ENCODE measurements at regions not wholly inside any gene's neighbourhood (a gene's known extent, or its start where the extent isn't known, plus 50 kb on each side); places are given as distances from the start of the nearest gene placed in this dataset.

DNA sequence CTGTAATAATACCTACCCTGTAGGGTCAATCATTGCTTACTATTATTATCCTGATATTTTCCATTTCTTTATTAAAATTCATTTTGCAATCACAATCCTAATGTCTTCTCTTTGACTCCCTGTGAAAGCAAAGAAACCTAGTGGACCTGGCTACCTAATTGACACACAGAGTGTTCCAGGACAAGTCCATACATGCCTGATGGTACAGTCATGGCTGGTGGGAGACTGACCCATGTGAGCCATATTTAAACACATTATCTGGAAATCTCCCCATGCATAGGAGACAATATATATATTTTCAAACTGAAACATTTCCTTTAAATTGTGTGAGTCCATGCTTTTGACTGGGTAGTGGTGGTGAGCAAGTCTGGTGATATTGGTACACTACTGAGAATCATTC, 230.6 kb upstream of the DACH1 start:
- no peak overlapping the region for H2BK5ac ChIP-seq (ENCODE audit: low read depth, low read length, poor library complexity)
- H3K23ac ChIP-seq (ENCODE audit: low read length) = no peak overlapping the region
- DNase-seq = no peak
- H3K14ac ChIP-seq (ENCODE audit: low read length) = no peak overlapping the region
- H3K4me3 ChIP-seq (ENCODE audit: low read depth, low read length) = no peak overlapping the region
- H3K27ac ChIP-seq (ENCODE audit: low read depth, low read length) = no peak overlapping the region
- no peak overlapping the region for H4K12ac ChIP-seq (ENCODE audit: low read depth, low read length)
- H3K18ac ChIP-seq (ENCODE audit: low read length) = no peak overlapping the region
- peaks cover 2% of the 10 kb centered on the region for H3K9me3 ChIP-seq (ENCODE audit: insufficient read depth, low read depth, low read length)
- no peak overlapping the region for H3K9ac ChIP-seq (ENCODE audit: low read length)
- no peaks in the 10 kb centered on the region for H3K36me3 ChIP-seq (ENCODE audit: control insufficient read depth in 1 of 2, insufficient read depth in 2 of 2, low read length in 2 of 2)
- H3K4ac ChIP-seq (ENCODE audit: low read depth, low read length) = no peak overlapping the region
- no peak overlapping the region for H4K91ac ChIP-seq (ENCODE audit: low read depth, low read length)
- no peak overlapping the region for H4K8ac ChIP-seq (ENCODE audit: low read depth, low read length)
- no peaks in the 10 kb centered on the region for H3K27me3 ChIP-seq (ENCODE audit: insufficient read depth, low read length)
- H3K79me2 ChIP-seq (ENCODE audit: control insufficient read depth, insufficient read depth, low read length, poor library complexity) = no peaks in the 10 kb centered on the region
- H2AFZ ChIP-seq (ENCODE audit: insufficient read depth, low read length, poor library complexity) = no peak overlapping the region
- H3K79me1 ChIP-seq (ENCODE audit: low read length) = peaks cover 3% of the 10 kb centered on the region
- H3K4me2 ChIP-seq (ENCODE audit: low read length) = no peak overlapping the region
- no peak overlapping the region for H2BK12ac ChIP-seq (ENCODE audit: low read length)
- H2AK5ac ChIP-seq (ENCODE audit: low read length) = no peak overlapping the region
- no peak overlapping the region for H2BK120ac ChIP-seq (ENCODE audit: insufficient read depth, low read length, poor library complexity)
- peaks cover 0 to 3% of the 10 kb centered on the region in 2 experiments for H3K4me1 ChIP-seq (ENCODE audit: control insufficient read depth in 1 of 2, insufficient read depth in 2 of 2, low read length in 2 of 2)

GRCh38 chr13:72093262-72093661, 226.3 kb upstream of the DACH1 start:
- Histone ChIP-seq H2AFZ (ENCODE audit: insufficient read depth, low read length, poor library complexity) (no peak overlapping the region), H4K12ac (ENCODE audit: low read depth, low read length) (no peak overlapping the region), H2BK5ac (ENCODE audit: low read depth, low read length, poor library complexity) (no peak overlapping the region), H4K91ac (ENCODE audit: low read depth, low read length) (no peak overlapping the region), H3K4me1 (ENCODE audit: control insufficient read depth in 1 of 2, insufficient read depth in 2 of 2, low read length in 2 of 2) (no peaks in the 10 kb centered on the region), H3K36me3 (ENCODE audit: control insufficient read depth in 1 of 2, insufficient read depth in 2 of 2, low read length in 2 of 2) (no peaks in the 10 kb centered on the region), H2BK120ac (ENCODE audit: insufficient read depth, low read length, poor library complexity) (no peak overlapping the region), H3K4ac (ENCODE audit: low read depth, low read length) (no peak overlapping the region), H3K79me1 (ENCODE audit: low read length) (no peaks in the 10 kb centered on the region), H3K27ac (ENCODE audit: low read depth, low read length) (no peak overlapping the region), H3K18ac (ENCODE audit: low read length) (no peak overlapping the region), H2BK12ac (ENCODE audit: low read length) (no peak overlapping the region), H3K27me3 (ENCODE audit: insufficient read depth, low read length) (no peaks in the 10 kb centered on the region), H3K4me3 (ENCODE audit: low read depth, low read length) (no peak overlapping the region), H3K23ac (ENCODE audit: low read length) (no peak overlapping the region), H3K79me2 (ENCODE audit: control insufficient read depth, insufficient read depth, low read length, poor library complexity) (no peaks in the 10 kb centered on the region), H4K8ac (ENCODE audit: low read depth, low read length) (no peak overlapping the region), H2AK5ac (ENCODE audit: low read length) (no peak overlapping the region), H3K9ac (ENCODE audit: low read length) (no peak overlapping the region), H3K4me2 (ENCODE audit: low read length) (no peak overlapping the region), H3K14ac (ENCODE audit: low read length) (no peak overlapping the region), H3K9me3 (ENCODE audit: insufficient read depth, low read depth, low read length) (no peaks in the 10 kb centered on the region)
- DNase-seq = no peak
- WGBS (ENCODE audit: extremely low coverage, insufficient coverage, insufficient read length) = no CpG with 5 or more reads among the region's 2 CpGs

GRCh38 chr13:72074663-72075062, 207.7 kb upstream of the DACH1 start:
- H3K9me3 ChIP-seq (ENCODE audit: insufficient read depth, low read depth, low read length) = no peaks in the 10 kb centered on the region
- no CpG with 5 or more reads among the region's 3 CpGs for WGBS (ENCODE audit: extremely low coverage, insufficient coverage, insufficient read length)
- no peaks in the 10 kb centered on the region for H3K36me3 ChIP-seq (ENCODE audit: control insufficient read depth in 1 of 2, insufficient read depth in 2 of 2, low read length in 2 of 2)
- H4K91ac ChIP-seq (ENCODE audit: low read depth, low read length) = no peak overlapping the region
- no peak overlapping the region for H4K8ac ChIP-seq (ENCODE audit: low read depth, low read length)
- H3K27me3 ChIP-seq (ENCODE audit: insufficient read depth, low read length) = no peaks in the 10 kb centered on the region
- no peak overlapping the region for H2AFZ ChIP-seq (ENCODE audit: insufficient read depth, low read length, poor library complexity)
- no peaks in the 10 kb centered on the region for H3K4me1 ChIP-seq (ENCODE audit: control insufficient read depth in 1 of 2, insufficient read depth in 2 of 2, low read length in 2 of 2)
- no peak overlapping the region for H3K4me3 ChIP-seq (ENCODE audit: low read depth, low read length)
- H2AK5ac ChIP-seq (ENCODE audit: low read length) = no peak overlapping the region
- H2BK120ac ChIP-seq (ENCODE audit: insufficient read depth, low read length, poor library complexity) = no peak overlapping the region
- no peaks in the 10 kb centered on the region for H3K79me2 ChIP-seq (ENCODE audit: control insufficient read depth, insufficient read depth, low read length, poor library complexity)
- no peak overlapping the region for H3K4me2 ChIP-seq (ENCODE audit: low read length)
- no peak overlapping the region for H4K12ac ChIP-seq (ENCODE audit: low read depth, low read length)
- H3K14ac ChIP-seq (ENCODE audit: low read length) = no peak overlapping the region
- no peak overlapping the region for H3K4ac ChIP-seq (ENCODE audit: low read depth, low read length)
- DNase-seq = no peak
- H3K27ac ChIP-seq (ENCODE audit: low read depth, low read length) = no peak overlapping the region
- H3K79me1 ChIP-seq (ENCODE audit: low read length) = no peaks in the 10 kb centered on the region
- no peak overlapping the region for H3K9ac ChIP-seq (ENCODE audit: low read length)
- H3K23ac ChIP-seq (ENCODE audit: low read length) = no peak overlapping the region
- no peak overlapping the region for H2BK12ac ChIP-seq (ENCODE audit: low read length)
- H2BK5ac ChIP-seq (ENCODE audit: low read depth, low read length, poor library complexity) = no peak overlapping the region
- H3K18ac ChIP-seq (ENCODE audit: low read length) = no peak overlapping the region

DNA sequence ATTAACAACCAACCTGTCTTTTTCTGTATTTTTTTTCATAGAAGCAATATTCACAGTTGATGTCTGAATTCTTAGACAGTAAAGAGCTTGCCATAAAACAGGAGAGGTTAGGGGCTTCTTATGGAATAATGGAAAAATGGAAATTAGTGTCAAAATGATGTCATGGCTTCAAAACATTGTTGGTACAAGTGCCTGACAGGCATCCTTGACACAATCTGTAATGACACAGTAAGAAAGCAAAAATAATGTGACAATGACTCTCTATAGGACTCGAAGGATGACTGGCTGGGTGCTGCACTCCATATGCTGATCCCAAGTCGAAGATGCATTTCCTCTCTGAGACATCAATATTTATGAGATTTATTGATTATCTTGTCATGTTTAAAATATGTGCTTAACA, 205.3 kb upstream of the DACH1 start:
- DNase-seq = no peak
- no peak overlapping the region for H4K91ac ChIP-seq (ENCODE audit: low read depth, low read length)
- H2BK5ac ChIP-seq (ENCODE audit: low read depth, low read length, poor library complexity) = no peak overlapping the region
- H3K4ac ChIP-seq (ENCODE audit: low read depth, low read length) = no peak overlapping the region
- no peak overlapping the region for H3K4me2 ChIP-seq (ENCODE audit: low read length)
- no peaks in the 10 kb centered on the region for H3K36me3 ChIP-seq (ENCODE audit: control insufficient read depth in 1 of 2, insufficient read depth in 2 of 2, low read length in 2 of 2)
- H3K79me1 ChIP-seq (ENCODE audit: low read length) = no peaks in the 10 kb centered on the region
- no peak overlapping the region for H3K4me3 ChIP-seq (ENCODE audit: low read depth, low read length)
- no peak overlapping the region for H3K23ac ChIP-seq (ENCODE audit: low read length)
- no peak overlapping the region for H4K8ac ChIP-seq (ENCODE audit: low read depth, low read length)
- H3K27ac ChIP-seq (ENCODE audit: low read depth, low read length) = no peak overlapping the region
- no peak overlapping the region for H2BK12ac ChIP-seq (ENCODE audit: low read length)
- WGBS (ENCODE audit: extremely low coverage, insufficient coverage, insufficient read length) = no CpG with 5 or more reads among the region's 2 CpGs
- no peak overlapping the region for H4K12ac ChIP-seq (ENCODE audit: low read depth, low read length)
- H2AFZ ChIP-seq (ENCODE audit: insufficient read depth, low read length, poor library complexity) = no peak overlapping the region
- no peak overlapping the region for H3K18ac ChIP-seq (ENCODE audit: low read length)
- no peak overlapping the region for H2BK120ac ChIP-seq (ENCODE audit: insufficient read depth, low read length, poor library complexity)
- H3K4me1 ChIP-seq (ENCODE audit: control insufficient read depth in 1 of 2, insufficient read depth in 2 of 2, low read length in 2 of 2) = no peaks in the 10 kb centered on the region
- no peaks in the 10 kb centered on the region for H3K27me3 ChIP-seq (ENCODE audit: insufficient read depth, low read length)
- H3K9ac ChIP-seq (ENCODE audit: low read length) = no peak overlapping the region
- no peak overlapping the region for H2AK5ac ChIP-seq (ENCODE audit: low read length)
- no peaks in the 10 kb centered on the region for H3K79me2 ChIP-seq (ENCODE audit: control insufficient read depth, insufficient read depth, low read length, poor library complexity)
- H3K14ac ChIP-seq (ENCODE audit: low read length) = no peak overlapping the region
- H3K9me3 ChIP-seq (ENCODE audit: insufficient read depth, low read depth, low read length) = no peaks in the 10 kb centered on the region

- no peak for DNase-seq
- Histone ChIP-seq H2AFZ (ENCODE audit: insufficient read depth, low read length, poor library complexity) (no peak overlapping the region), H2BK5ac (ENCODE audit: low read depth, low read length, poor library complexity) (no peak overlapping the region), H2AK5ac (ENCODE audit: low read length) (no peak overlapping the region), H3K9ac (ENCODE audit: low read length) (no peak overlapping the region), H2BK120ac (ENCODE audit: insufficient read depth, low read length, poor library complexity) (no peak overlapping the region), H4K8ac (ENCODE audit: low read depth, low read length) (no peak overlapping the region), H3K4me2 (ENCODE audit: low read length) (no peak overlapping the region), H3K27me3 (ENCODE audit: insufficient read depth, low read length) (no peaks in the 10 kb centered on the region), H3K79me1 (ENCODE audit: low read length) (no peaks in the 10 kb centered on the region), H2BK12ac (ENCODE audit: low read length) (no peak overlapping the region), H4K12ac (ENCODE audit: low read depth, low read length) (no peak overlapping the region), H3K18ac (ENCODE audit: low read length) (no peak overlapping the region), H3K27ac (ENCODE audit: low read depth, low read length) (no peak overlapping the region), H3K23ac (ENCODE audit: low read length) (no peak overlapping the region), H4K91ac (ENCODE audit: low read depth, low read length) (no peak overlapping the region), H3K4me3 (ENCODE audit: low read depth, low read length) (no peak overlapping the region), H3K4me1 (ENCODE audit: control insufficient read depth in 1 of 2, insufficient read depth in 2 of 2, low read length in 2 of 2) (no peaks in the 10 kb centered on the region), H3K14ac (ENCODE audit: low read length) (no peak overlapping the region), H3K4ac (ENCODE audit: low read depth, low read length) (no peak overlapping the region), H3K79me2 (ENCODE audit: control insufficient read depth, insufficient read depth, low read length, poor library complexity) (no peaks in the 10 kb centered on the region), H3K36me3 (ENCODE audit: control insufficient read depth in 1 of 2, insufficient read depth in 2 of 2, low read length in 2 of 2) (no peaks in the 10 kb centered on the region), H3K9me3 (ENCODE audit: insufficient read depth, low read depth, low read length) (no peaks in the 10 kb centered on the region)
- WGBS (ENCODE audit: extremely low coverage, insufficient coverage, insufficient read length) = no CpG with 5 or more reads among the region's 4 CpGs
Observed at GRCh38 chr13:72071713-72072112, 204.7 kb upstream of the DACH1 start.
